ENCODE measurements at regions not wholly inside any gene's neighbourhood (a gene's known extent, or its start where the extent isn't known, plus 50 kb on each side); places are given as distances from the start of the nearest gene placed in this dataset.

DNA sequence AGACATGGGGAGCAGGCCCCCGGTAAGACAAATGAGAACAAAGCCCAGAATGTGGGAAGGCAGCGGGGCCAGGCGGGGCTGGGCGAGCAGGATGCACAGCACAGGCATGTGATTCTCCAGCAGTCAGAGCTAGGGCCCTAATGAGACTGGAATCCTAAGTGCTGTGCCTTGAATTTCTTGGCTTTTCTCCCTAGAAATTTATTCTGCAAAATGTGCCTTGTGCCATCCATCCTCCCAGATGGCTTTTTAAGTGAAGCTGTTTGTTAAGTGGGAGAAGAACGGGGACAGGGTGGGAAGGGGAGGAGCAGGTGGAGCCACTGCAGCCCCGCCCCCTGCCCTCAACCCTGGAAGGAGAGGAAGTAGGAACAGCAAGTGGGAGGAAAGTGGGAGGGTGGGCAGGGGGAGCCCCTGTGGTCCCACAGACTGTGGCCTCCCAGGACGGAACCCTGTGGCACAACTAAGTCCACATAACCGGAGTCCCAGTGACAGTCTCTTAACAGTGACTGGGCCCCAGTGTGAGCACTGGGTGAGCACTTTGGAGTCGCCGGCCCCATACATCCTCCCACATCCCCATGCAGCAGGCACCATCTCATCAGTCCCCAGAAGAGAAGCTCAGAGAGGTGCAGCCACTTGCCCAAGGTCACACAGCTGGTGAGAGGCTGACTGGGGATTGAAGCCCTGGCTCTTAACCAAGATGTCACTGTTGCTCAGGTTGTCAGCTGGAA lies 216.9 kb downstream of the MATN1 start:
- TF ChIP-seq, protein P1, sequence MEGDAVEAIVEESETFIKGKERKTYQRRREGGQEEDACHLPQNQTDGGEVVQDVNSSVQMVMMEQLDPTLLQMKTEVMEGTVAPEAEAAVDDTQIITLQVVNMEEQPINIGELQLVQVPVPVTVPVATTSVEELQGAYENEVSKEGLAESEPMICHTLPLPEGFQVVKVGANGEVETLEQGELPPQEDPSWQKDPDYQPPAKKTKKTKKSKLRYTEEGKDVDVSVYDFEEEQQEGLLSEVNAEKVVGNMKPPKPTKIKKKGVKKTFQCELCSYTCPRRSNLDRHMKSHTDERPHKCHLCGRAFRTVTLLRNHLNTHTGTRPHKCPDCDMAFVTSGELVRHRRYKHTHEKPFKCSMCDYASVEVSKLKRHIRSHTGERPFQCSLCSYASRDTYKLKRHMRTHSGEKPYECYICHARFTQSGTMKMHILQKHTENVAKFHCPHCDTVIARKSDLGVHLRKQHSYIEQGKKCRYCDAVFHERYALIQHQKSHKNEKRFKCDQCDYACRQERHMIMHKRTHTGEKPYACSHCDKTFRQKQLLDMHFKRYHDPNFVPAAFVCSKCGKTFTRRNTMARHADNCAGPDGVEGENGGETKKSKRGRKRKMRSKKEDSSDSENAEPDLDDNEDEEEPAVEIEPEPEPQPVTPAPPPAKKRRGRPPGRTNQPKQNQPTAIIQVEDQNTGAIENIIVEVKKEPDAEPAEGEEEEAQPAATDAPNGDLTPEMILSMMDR (conservative IDR thresholded peaks at IDR 0.05; ENCODE audit: low read length), result no peak
- TF ChIP-seq EZH2phosphoT487 (IDR thresholded peaks at IDR 0.05; ENCODE audit: borderline replicate concordance), result no peak

GRCh38 chr1:30505853-30506252 lies 217.5 kb downstream of the MATN1 start:
- H3F3A ChIP-seq (ENCODE audit: low read depth), result no peaks in the 10 kb centered on the region
- TF ChIP-seq, protein P1 (conservative IDR thresholded peaks at IDR 0.05; ENCODE audit: low read length), result no peak
- no peak for TF ChIP-seq EZH2phosphoT487 (IDR thresholded peaks at IDR 0.05; ENCODE audit: borderline replicate concordance)
- no peaks in the 10 kb centered on the region for H4K20me1 ChIP-seq (ENCODE audit: insufficient read depth, low read length, poor library complexity, severe bottlenecking)
- H3K4me3 ChIP-seq (ENCODE audit: low read length, poor library complexity, severe bottlenecking), result no peak overlapping the region
- no peak overlapping the region for H2AFZ ChIP-seq (ENCODE audit: low read length)
- H3K4me1 ChIP-seq (ENCODE audit: insufficient read depth, low read length, poor library complexity, severe bottlenecking), result no peaks in the 10 kb centered on the region
- no peaks in the 10 kb centered on the region for H3K79me2 ChIP-seq (ENCODE audit: insufficient read depth, low read length)
- H3K27me3 ChIP-seq (ENCODE audit: insufficient read depth, low read length, poor library complexity, severe bottlenecking), result no peaks in the 10 kb centered on the region
- H3K4me2 ChIP-seq (ENCODE audit: low read depth, low read length, poor library complexity, severe bottlenecking), result no peak overlapping the region
- no peak overlapping the region for H3K9ac ChIP-seq (ENCODE audit: low read depth, low read length, poor library complexity, severe bottlenecking)
- no peaks in the 10 kb centered on the region for H3K9me3 ChIP-seq (ENCODE audit: insufficient read depth, low read depth, low read length)
- no peaks in the 10 kb centered on the region for H3K36me3 ChIP-seq (ENCODE audit: insufficient read depth, low read length)
- H3K9me2 ChIP-seq (replicated peaks; ENCODE audit: low read depth, low read length), result no peaks in the 10 kb centered on the region

More for the DNA sequence above, 216.9 kb downstream of the MATN1 start:
- no peak overlapping the region for H3K4me3 ChIP-seq (ENCODE audit: low read length, poor library complexity, severe bottlenecking)
- H3F3A ChIP-seq (ENCODE audit: low read depth), result no peaks in the 10 kb centered on the region
- no peaks in the 10 kb centered on the region for H3K9me3 ChIP-seq (ENCODE audit: insufficient read depth, low read depth, low read length)
- H2AFZ ChIP-seq (ENCODE audit: low read length), result no peak overlapping the region
- no peaks in the 10 kb centered on the region for H3K9me2 ChIP-seq (replicated peaks; ENCODE audit: low read depth, low read length)
- no peaks in the 10 kb centered on the region for H3K36me3 ChIP-seq (ENCODE audit: insufficient read depth, low read length)
- H3K27me3 ChIP-seq (ENCODE audit: insufficient read depth, low read length, poor library complexity, severe bottlenecking), result no peaks in the 10 kb centered on the region
- no peaks in the 10 kb centered on the region for H3K79me2 ChIP-seq (ENCODE audit: insufficient read depth, low read length)
- H4K20me1 ChIP-seq (ENCODE audit: insufficient read depth, low read length, poor library complexity, severe bottlenecking), result no peaks in the 10 kb centered on the region
- no peak overlapping the region for H3K4me2 ChIP-seq (ENCODE audit: low read depth, low read length, poor library complexity, severe bottlenecking)
- no peak overlapping the region for H3K9ac ChIP-seq (ENCODE audit: low read depth, low read length, poor library complexity, severe bottlenecking)
- H3K4me1 ChIP-seq (ENCODE audit: insufficient read depth, low read length, poor library complexity, severe bottlenecking), result no peaks in the 10 kb centered on the region

DNA sequence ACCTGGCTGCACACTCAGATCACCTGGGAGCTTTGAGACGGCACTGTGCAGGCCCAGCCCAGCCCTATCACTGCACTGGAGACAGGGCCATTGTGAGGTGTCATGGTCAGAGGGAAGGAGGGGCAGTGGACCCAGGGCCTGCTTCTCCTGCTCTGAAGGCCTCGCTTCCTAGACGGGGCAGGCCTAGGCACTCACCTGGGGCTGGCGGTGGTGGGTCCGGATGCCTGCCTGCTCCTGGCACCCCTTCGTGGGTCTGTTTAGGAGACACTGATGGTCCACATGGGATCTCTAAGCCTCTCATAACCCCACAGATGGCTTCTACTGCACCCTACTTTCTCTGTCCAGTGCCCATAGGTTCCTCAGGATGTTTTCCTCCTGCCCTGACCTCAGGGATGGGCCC lies 230.9 kb downstream of the MATN1 start:
- Histone ChIP-seq H3K9me2 (replicated peaks; ENCODE audit: low read depth, low read length) (no peaks in the 10 kb centered on the region), H3K9me3 (ENCODE audit: insufficient read depth, low read depth, low read length) (no peaks in the 10 kb centered on the region), H3K4me2 (ENCODE audit: low read depth, low read length, poor library complexity, severe bottlenecking) (no peak overlapping the region), H3K4me3 (ENCODE audit: low read length, poor library complexity, severe bottlenecking) (no peak overlapping the region), H4K20me1 (ENCODE audit: insufficient read depth, low read length, poor library complexity, severe bottlenecking) (no peaks in the 10 kb centered on the region), H3K27me3 (ENCODE audit: insufficient read depth, low read length, poor library complexity, severe bottlenecking) (no peaks in the 10 kb centered on the region), H3K36me3 (ENCODE audit: insufficient read depth, low read length) (no peaks in the 10 kb centered on the region), H2AFZ (ENCODE audit: low read length) (no peak overlapping the region), H3F3A (ENCODE audit: low read depth) (no peaks in the 10 kb centered on the region), H3K79me2 (ENCODE audit: insufficient read depth, low read length) (no peaks in the 10 kb centered on the region), H3K4me1 (ENCODE audit: insufficient read depth, low read length, poor library complexity, severe bottlenecking) (no peaks in the 10 kb centered on the region), H3K9ac (ENCODE audit: low read depth, low read length, poor library complexity, severe bottlenecking) (no peak overlapping the region)
- TF ChIP-seq, protein P1 (conservative IDR thresholded peaks at IDR 0.05; ENCODE audit: low read length), result no peak
- TF ChIP-seq EZH2phosphoT487 (IDR thresholded peaks at IDR 0.05; ENCODE audit: borderline replicate concordance), result no peak
